Mesothelial cell of epicardium (in vitro differentiated cells): ENCODE measurements at regions not wholly inside any gene's neighbourhood (a gene's known extent, or its start where the extent isn't known, plus 50 kb on each side); places are given as distances from the start of the nearest gene placed in this dataset.

Experiments used
- DNase-seq, 2 experiments: peaks; one replicate each; pipeline ENCODE4 v3.0.0; 2021; ENCODE audit warnings: low spot score in 2 of 2; ENCODE audit not compliant: unreplicated experiment in 2 of 2
- H3K27ac Mint-ChIP-seq: 2 replicates; pipeline ENCODE4 v1.8.0; 2021; ENCODE audit warnings: mixed read lengths
- H3K27me3 Mint-ChIP-seq: 2 replicates; pipeline ENCODE4 v1.8.0; 2021; ENCODE audit warnings: low read depth, mixed read lengths
- H3K36me3 Mint-ChIP-seq: 2 replicates; pipeline ENCODE4 v1.8.0; 2021; ENCODE audit warnings: mixed read lengths
- H3K4me1 Mint-ChIP-seq: 2 replicates; pipeline ENCODE4 v1.8.0; 2021; ENCODE audit warnings: mixed read lengths
- H3K4me3 Mint-ChIP-seq: 2 replicates; pipeline ENCODE4 v1.8.0; 2021; ENCODE audit warnings: mild to moderate bottlenecking, moderate library complexity, mixed read lengths
- H3K9me3 Mint-ChIP-seq: 2 replicates; pipeline ENCODE4 v1.8.0; 2021; ENCODE audit warnings: mixed read lengths
- CTCF ChIP-seq: fragments of 200-600 bp; sonication (generic); IDR thresholded peaks from one replicate; pipeline ENCODE4 v1.5.0; 2021; ENCODE audit warnings: antibody characterized with exemption; ENCODE audit not compliant: unreplicated experiment

- Mint-ChIP-seq H3K4me1 (no peaks in the 10 kb centered on the region), H3K27ac (no peak overlapping the region), H3K4me3 (no peak overlapping the region), H3K9me3 (no peaks in the 10 kb centered on the region), H3K27me3 (peaks cover 72% of the 10 kb centered on the region), H3K36me3 (no peaks in the 10 kb centered on the region)
- DNase-seq: no peak
- no peak for TF ChIP-seq CTCF
Measured at GRCh38 chr12:112574896-112575558, 156.3 kb downstream of the PTPN11 start.

- Mint-ChIP-seq H3K4me1 (no peaks in the 10 kb centered on the region), H3K27me3 (peaks cover 72% of the 10 kb centered on the region), H3K4me3 (no peak overlapping the region), H3K9me3 (no peaks in the 10 kb centered on the region), H3K36me3 (no peaks in the 10 kb centered on the region), H3K27ac (no peak overlapping the region)
- DNase-seq: no peak
- TF ChIP-seq CTCF: no peak
Measured at GRCh38 chr12:112575559-112576067, 156.9 kb downstream of the PTPN11 start.

DNA sequence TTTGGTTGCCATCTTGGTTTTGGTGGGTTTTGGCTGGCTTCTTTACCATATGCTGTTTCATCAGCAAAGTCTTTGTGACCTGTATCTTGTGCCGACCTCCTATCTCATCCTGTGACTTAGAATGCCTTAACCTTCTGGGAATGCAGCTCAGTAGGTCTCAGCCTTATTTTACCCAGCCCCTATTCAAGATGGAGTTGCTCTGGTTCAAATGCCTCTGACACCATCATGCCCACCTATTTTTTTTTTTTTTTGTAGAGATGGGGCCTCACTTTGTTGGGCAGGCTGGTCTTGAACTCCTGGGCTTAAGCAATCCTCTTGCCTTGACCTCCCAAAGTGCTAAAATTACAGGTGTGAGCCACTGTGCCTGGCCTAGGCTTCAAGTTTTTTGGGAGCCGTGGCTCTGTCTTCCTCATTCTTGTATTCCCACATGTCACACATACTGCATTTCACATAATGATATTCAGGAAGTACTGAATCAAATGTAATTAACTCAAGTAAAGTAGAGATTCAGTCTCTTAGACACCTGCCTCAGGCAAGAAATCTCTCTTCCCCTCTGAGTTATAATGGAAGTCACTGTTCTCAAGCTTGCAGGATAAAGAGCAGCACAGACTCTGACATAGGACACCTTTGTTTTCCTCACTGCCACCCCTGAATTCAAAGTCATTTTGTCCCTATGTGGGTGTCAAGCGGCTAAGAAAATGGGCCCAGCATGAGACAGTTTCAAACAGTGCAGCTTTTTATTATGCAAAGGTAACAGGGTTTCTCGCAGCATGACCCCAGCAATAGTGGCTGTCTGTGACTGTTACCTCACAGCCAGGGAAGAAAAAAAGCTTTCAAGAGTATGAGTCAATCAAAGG, 159.0 kb downstream of the PTPN11 start:
- H3K27me3 Mint-ChIP-seq: peaks cover 68% of the 10 kb centered on the region
- no peak for TF ChIP-seq CTCF
- no peaks in the 10 kb centered on the region for H3K36me3 Mint-ChIP-seq
- H3K4me3 Mint-ChIP-seq: no peak overlapping the region
- H3K4me1 Mint-ChIP-seq: no peaks in the 10 kb centered on the region
- H3K9me3 Mint-ChIP-seq: no peaks in the 10 kb centered on the region
- H3K27ac Mint-ChIP-seq: no peak overlapping the region
- DNase-seq: no peak

GRCh38 chr12:112584266-112584722, 165.5 kb downstream of the PTPN11 start:
- Mint-ChIP-seq H3K4me3 (no peak overlapping the region), H3K9me3 (no peaks in the 10 kb centered on the region), H3K27ac (no peak overlapping the region), H3K27me3 (peaks cover 63% of the 10 kb centered on the region), H3K36me3 (no peaks in the 10 kb centered on the region), H3K4me1 (no peaks in the 10 kb centered on the region)
- TF ChIP-seq CTCF: no peak
- DNase-seq: no peak

DNA sequence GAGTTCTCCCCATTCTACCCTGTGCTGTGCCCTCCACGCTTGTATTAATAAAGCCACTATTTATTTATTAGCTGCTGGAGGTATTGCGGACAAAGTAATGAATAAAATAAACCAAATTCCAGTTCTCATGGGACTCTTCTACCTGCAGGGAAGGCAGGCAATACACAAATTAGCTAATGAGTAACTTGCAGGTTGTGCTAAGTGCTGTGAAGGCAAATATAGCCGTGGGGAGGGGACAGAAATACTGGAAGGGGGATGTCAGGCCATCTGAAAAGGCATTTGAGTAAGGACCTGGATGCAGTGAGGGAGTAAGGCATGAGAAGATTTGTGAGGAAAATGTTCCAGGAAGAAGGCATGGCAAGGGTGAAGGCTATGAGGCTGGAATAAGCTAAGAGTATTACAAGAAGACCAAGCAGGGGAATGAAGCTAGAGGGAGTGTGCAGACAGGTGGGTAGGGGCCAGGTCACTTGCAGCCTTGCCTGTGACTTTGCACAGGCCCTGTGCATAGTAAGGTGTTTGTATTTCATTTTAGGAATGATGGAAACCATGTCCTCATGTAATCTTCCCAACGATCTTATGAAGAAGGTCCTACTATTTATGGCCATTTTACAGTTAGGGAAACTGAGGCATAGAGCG, 167.5 kb downstream of the PTPN11 start:
- Mint-ChIP-seq H3K4me3 (no peak overlapping the region), H3K27me3 (peaks cover 58% of the 10 kb centered on the region), H3K4me1 (no peaks in the 10 kb centered on the region), H3K36me3 (no peaks in the 10 kb centered on the region), H3K9me3 (no peaks in the 10 kb centered on the region), H3K27ac (no peak overlapping the region)
- DNase-seq: no peak
- TF ChIP-seq CTCF: no peak
